IMR-90 (cell line): ENCODE measurements at regions not wholly inside any gene's neighbourhood (a gene's known extent, or its start where the extent isn't known, plus 50 kb on each side); places are given as distances from the start of the nearest gene placed in this dataset.

Source experiments
- BHLHE40 ChIP-seq: fragments of 150-350 bp; IDR thresholded peaks from 2 replicates; pipeline ENCODE4 v1.6.1; 2016; ENCODE audit warnings: mild to moderate bottlenecking, low read depth, low read length
- MAFK ChIP-seq: IDR thresholded peaks from 2 replicates; pipeline ENCODE4 v1.6.1; 2012; ENCODE audit warnings: low read depth, low read length, improper control_type of control experiment
- MXI1 ChIP-seq: IDR thresholded peaks from 2 replicates; pipeline ENCODE4 v1.6.1; 2012; ENCODE audit warnings: low read depth, mild to moderate bottlenecking, low read length, moderate library complexity, borderline replicate concordance
- POLR2A ChIP-seq: IDR thresholded peaks from 2 replicates; pipeline ENCODE4 v1.6.1; 2012; ENCODE audit warnings: mild to moderate bottlenecking, low read depth, low read length
- RAD21 ChIP-seq: IDR thresholded peaks from 2 replicates; pipeline ENCODE4 v1.6.1; 2012; ENCODE audit warnings: low read length, improper control_type of control experiment
- RCOR1 ChIP-seq: IDR thresholded peaks from 2 replicates; pipeline ENCODE4 v1.6.1; 2012; ENCODE audit warnings: mild to moderate bottlenecking, low read length, improper control_type of control experiment; ENCODE audit not compliant: insufficient replicate concordance
- RFX5 ChIP-seq: IDR thresholded peaks from 2 replicates; pipeline ENCODE4 v1.8.0; 2012; ENCODE audit warnings: low read depth, mild to moderate bottlenecking, low read length, moderate library complexity
- SMC3 ChIP-seq: fragments of 150-350 bp; IDR thresholded peaks from 2 replicates; pipeline ENCODE4 v1.6.1; 2016; ENCODE audit warnings: low read depth, mild to moderate bottlenecking, antibody characterized with exemption, low read length, moderate library complexity
- TF ChIP-seq, protein P1 (sequence below): conservative IDR thresholded peaks from 2 replicates; pipeline ENCODE4 v1.5.1; 2012; ENCODE audit warnings: mild to moderate bottlenecking, low read depth, low read length, improper control_type of control experiment
- TF ChIP-seq, protein P2 (sequence below): fragments of 150-350 bp; IDR thresholded peaks from 2 replicates; pipeline ENCODE4 v1.6.1; 2017; ENCODE audit warnings: mild to moderate bottlenecking, antibody characterized with exemption, low read length, low read depth
- TF ChIP-seq, protein P3 (sequence below): fragments of 150-350 bp; IDR thresholded peaks from 2 replicates; pipeline ENCODE4 v1.6.1; 2016; ENCODE audit warnings: low read depth, mild to moderate bottlenecking, low read length, moderate library complexity, borderline replicate concordance

DNA sequence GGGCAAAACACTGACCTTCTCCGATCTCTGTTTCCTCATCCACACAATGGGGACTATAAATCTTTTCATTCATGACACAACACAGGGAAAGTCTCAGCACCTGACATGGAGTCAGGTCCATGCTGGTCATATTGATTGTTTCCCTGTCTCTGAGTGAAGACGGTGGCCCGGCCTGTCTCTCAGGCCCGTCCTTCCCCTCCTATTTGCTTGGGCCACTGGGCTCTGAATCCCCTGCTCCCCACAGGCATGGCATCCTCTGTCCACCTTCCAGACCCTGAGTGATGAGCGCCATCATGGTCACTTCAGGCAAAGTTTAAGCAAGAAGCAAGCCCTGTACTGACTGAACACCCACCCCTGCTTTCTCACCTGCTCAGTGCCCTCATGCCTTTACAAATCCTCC, 113.3 kb upstream of the ALX4 start:
- TF ChIP-seq, protein P1, sequence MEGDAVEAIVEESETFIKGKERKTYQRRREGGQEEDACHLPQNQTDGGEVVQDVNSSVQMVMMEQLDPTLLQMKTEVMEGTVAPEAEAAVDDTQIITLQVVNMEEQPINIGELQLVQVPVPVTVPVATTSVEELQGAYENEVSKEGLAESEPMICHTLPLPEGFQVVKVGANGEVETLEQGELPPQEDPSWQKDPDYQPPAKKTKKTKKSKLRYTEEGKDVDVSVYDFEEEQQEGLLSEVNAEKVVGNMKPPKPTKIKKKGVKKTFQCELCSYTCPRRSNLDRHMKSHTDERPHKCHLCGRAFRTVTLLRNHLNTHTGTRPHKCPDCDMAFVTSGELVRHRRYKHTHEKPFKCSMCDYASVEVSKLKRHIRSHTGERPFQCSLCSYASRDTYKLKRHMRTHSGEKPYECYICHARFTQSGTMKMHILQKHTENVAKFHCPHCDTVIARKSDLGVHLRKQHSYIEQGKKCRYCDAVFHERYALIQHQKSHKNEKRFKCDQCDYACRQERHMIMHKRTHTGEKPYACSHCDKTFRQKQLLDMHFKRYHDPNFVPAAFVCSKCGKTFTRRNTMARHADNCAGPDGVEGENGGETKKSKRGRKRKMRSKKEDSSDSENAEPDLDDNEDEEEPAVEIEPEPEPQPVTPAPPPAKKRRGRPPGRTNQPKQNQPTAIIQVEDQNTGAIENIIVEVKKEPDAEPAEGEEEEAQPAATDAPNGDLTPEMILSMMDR: no peak
- no peak for TF ChIP-seq RFX5
- TF ChIP-seq POLR2A: no peak
- TF ChIP-seq, protein P2, sequence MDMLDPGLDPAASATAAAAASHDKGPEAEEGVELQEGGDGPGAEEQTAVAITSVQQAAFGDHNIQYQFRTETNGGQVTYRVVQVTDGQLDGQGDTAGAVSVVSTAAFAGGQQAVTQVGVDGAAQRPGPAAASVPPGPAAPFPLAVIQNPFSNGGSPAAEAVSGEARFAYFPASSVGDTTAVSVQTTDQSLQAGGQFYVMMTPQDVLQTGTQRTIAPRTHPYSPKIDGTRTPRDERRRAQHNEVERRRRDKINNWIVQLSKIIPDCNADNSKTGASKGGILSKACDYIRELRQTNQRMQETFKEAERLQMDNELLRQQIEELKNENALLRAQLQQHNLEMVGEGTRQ: no peak
- TF ChIP-seq RAD21: no peak
- TF ChIP-seq SMC3: no peak
- TF ChIP-seq MAFK: no peak
- TF ChIP-seq MXI1: no peak
- TF ChIP-seq, protein P3, sequence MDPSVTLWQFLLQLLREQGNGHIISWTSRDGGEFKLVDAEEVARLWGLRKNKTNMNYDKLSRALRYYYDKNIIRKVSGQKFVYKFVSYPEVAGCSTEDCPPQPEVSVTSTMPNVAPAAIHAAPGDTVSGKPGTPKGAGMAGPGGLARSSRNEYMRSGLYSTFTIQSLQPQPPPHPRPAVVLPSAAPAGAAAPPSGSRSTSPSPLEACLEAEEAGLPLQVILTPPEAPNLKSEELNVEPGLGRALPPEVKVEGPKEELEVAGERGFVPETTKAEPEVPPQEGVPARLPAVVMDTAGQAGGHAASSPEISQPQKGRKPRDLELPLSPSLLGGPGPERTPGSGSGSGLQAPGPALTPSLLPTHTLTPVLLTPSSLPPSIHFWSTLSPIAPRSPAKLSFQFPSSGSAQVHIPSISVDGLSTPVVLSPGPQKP: no peak
- no peak for TF ChIP-seq RCOR1
- TF ChIP-seq BHLHE40: no peak
